ENCODE measurements at regions not wholly inside any gene's neighbourhood (a gene's known extent, or its start where the extent isn't known, plus 50 kb on each side); places are given as distances from the start of the nearest gene placed in this dataset.

GRCh38 chr10:3683560-3683959 is 101.4 kb downstream of the KLF6 start:
- no peak for DNase-seq (ENCODE audit: low read depth)
- TF ChIP-seq CTCF (IDR thresholded peaks at IDR 0.05; ENCODE audit: low read length, missing control alignments): no peak
- H3K4me3 ChIP-seq (replicated peaks; ENCODE audit: low read depth, low read length): no peak overlapping the region

GRCh38 chr10:3682745-3683144 is 102.3 kb downstream of the KLF6 start:
- DNase-seq (ENCODE audit: low read depth): no peak
- TF ChIP-seq CTCF (IDR thresholded peaks at IDR 0.05; ENCODE audit: low read length, missing control alignments): no peak
- H3K4me3 ChIP-seq (replicated peaks; ENCODE audit: low read depth, low read length): no peak overlapping the region

DNA sequence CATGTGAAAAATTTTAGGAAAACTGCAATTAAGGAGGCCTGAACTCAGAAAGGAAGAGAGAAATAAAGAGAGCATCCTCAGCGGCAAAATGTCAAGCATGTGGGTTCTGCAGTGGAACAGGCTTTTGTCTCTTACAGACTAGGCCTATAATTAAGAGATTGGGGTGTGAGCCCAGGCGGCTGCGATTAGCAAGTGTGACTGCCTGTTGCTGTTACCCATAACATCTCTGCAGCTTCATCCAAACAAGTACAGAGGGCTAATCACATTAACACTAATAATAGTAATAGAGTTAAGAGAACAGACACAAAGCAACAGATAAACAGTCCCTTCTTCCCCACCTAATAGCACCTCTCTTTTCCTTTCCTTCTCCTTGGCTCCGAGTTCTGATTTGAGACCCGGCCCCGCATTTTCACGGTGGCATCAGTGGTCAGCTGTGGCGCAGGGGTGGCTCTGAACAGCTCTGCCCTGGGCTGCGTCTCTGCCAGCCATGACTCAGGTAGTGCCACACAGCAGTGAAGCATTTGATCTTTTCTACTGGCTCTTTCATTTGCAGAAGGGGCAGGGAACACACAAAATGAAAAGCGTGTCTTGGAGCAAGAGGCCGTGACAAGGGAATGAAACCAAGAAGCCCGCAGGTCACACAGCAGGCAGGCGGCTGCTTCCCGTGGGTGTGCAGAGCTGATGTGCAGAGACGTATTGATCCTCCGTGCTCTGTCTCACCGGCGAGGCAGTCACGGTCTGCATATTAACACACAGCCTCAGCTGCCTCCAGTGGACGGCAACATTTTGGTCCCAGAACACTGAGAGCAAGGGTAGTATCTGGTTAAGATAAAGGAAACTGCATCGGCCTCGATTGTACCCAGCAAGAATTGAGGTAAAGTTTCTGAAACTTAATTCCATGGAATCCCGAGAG is 103.1 kb downstream of the KLF6 start:
- no peak for DNase-seq (ENCODE audit: low read depth)

GRCh38 chr10:3679950-3680629 is 104.9 kb downstream of the KLF6 start:
- TF ChIP-seq CTCF (IDR thresholded peaks at IDR 0.05; ENCODE audit: low read length, missing control alignments): no peak

More for the DNA sequence above, 103.1 kb downstream of the KLF6 start:
- TF ChIP-seq CTCF (IDR thresholded peaks at IDR 0.05; ENCODE audit: low read length, missing control alignments): no peak
- no peak overlapping the region for H3K4me3 ChIP-seq (replicated peaks; ENCODE audit: low read depth, low read length)

DNA sequence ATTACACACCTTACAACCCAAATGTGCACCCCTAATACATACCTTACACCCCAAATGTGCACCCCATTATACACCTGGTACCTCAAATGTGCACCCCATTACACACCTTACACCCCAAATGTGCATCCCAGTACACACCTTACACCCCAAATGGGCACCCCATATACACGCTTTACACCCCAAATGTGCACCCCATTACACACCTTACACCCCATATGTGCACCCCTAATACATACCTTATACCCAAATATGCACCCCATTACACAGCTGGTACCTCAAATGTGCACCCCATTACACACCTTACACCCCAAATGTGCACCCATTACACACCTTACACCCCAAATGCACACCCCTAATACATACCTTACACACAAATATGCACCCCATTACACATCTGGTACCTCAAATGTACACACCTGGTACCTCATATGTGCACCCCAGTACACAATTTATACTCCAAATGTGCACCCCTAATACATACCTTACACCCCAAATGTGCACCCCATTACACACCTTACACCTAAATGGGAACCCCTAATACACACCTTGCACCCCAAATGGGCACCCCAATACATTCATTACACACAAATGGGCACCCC is 106.3 kb downstream of the KLF6 start:
- TF ChIP-seq CTCF (IDR thresholded peaks at IDR 0.05; ENCODE audit: low read length, missing control alignments): no peak
- DNase-seq (ENCODE audit: low read depth): no peak
- no peak overlapping the region for H3K4me3 ChIP-seq (replicated peaks; ENCODE audit: low read depth, low read length)

More at GRCh38 chr10:3679950-3680629, 104.9 kb downstream of the KLF6 start:
- DNase-seq (ENCODE audit: low read depth): no peak
- no peak overlapping the region for H3K4me3 ChIP-seq (replicated peaks; ENCODE audit: low read depth, low read length)

DNA sequence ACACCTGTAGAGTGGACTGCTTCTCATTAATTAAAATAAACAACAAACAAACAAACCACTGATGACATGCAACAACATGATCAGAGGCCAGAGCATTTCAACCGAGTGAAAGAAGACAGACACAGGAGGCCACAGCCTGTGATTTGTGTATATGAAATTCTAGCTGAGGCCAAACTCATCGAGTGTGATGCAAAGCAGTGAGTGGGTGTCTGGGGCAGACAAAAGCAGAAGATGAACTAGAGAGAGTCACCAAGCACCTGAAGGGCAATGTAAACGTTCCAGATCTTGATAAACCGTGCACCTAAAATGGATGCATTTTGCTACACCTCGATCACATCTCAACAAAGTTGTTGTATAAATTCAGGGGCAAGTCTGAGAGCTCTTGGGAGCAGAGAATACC is 108.4 kb downstream of the KLF6 start:
- H3K4me3 ChIP-seq (replicated peaks; ENCODE audit: low read depth, low read length): no peak overlapping the region
- DNase-seq (ENCODE audit: low read depth): no peak
- no peak for TF ChIP-seq CTCF (IDR thresholded peaks at IDR 0.05; ENCODE audit: low read length, missing control alignments)
